PFSK-1 (cell line): ENCODE measurements at regions not wholly inside any gene's neighbourhood (a gene's known extent, or its start where the extent isn't known, plus 50 kb on each side); places are given as distances from the start of the nearest gene placed in this dataset.

Source experiments
- POLR2AphosphoS5 ChIP-seq: IDR thresholded peaks from 2 replicates; pipeline ENCODE4 v1.6.1; 2012; ENCODE audit warnings: low read depth, mild to moderate bottlenecking, control low read depth, low read length, moderate library complexity
- SIN3A ChIP-seq: IDR thresholded peaks from 2 replicates; pipeline ENCODE4 v1.6.1; 2012; ENCODE audit warnings: mild to moderate bottlenecking, low read length, moderate library complexity, borderline replicate concordance; ENCODE audit not compliant: insufficient read depth
- TF ChIP-seq, protein P1 (sequence below), 2 experiments: IDR thresholded peaks; 2 replicates each; pipeline versions ENCODE4 v1.6.1 to v1.8.0; 2011 to 2012; ENCODE audit warnings: low read depth in 2 of 2, low read length in 2 of 2, control low read depth in 1 of 2, inconsistent platforms in 1 of 2, mild to moderate bottlenecking in 1 of 2, moderate library complexity in 1 of 2; ENCODE audit not compliant: insufficient read depth in 1 of 2

DNA sequence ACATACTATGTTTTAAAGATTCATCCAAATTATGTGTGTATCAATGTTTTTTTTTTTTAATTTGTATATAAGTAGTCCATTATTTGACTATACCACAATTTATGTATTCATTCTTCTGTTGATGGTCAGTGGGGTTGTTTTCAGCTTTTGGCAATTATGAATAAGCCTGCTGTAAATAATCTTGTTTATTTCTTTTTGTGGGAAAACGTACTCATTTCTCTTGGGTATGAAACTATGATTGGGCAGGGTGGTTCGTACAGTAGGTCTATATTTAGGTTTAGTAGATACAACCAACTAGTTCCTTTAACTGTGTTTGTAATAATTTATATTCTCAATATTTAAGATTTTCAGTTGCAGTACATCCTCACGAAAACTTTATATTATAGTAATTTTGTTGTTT is 329.2 kb downstream of the LPIN1 start:
- TF ChIP-seq POLR2AphosphoS5 = no peak
- TF ChIP-seq, protein P1, sequence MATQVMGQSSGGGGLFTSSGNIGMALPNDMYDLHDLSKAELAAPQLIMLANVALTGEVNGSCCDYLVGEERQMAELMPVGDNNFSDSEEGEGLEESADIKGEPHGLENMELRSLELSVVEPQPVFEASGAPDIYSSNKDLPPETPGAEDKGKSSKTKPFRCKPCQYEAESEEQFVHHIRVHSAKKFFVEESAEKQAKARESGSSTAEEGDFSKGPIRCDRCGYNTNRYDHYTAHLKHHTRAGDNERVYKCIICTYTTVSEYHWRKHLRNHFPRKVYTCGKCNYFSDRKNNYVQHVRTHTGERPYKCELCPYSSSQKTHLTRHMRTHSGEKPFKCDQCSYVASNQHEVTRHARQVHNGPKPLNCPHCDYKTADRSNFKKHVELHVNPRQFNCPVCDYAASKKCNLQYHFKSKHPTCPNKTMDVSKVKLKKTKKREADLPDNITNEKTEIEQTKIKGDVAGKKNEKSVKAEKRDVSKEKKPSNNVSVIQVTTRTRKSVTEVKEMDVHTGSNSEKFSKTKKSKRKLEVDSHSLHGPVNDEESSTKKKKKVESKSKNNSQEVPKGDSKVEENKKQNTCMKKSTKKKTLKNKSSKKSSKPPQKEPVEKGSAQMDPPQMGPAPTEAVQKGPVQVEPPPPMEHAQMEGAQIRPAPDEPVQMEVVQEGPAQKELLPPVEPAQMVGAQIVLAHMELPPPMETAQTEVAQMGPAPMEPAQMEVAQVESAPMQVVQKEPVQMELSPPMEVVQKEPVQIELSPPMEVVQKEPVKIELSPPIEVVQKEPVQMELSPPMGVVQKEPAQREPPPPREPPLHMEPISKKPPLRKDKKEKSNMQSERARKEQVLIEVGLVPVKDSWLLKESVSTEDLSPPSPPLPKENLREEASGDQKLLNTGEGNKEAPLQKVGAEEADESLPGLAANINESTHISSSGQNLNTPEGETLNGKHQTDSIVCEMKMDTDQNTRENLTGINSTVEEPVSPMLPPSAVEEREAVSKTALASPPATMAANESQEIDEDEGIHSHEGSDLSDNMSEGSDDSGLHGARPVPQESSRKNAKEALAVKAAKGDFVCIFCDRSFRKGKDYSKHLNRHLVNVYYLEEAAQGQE (IDR thresholded peaks at IDR 0.05; ENCODE audit: insufficient read depth in 1 of 2, low read depth in 2 of 2, low read length in 2 of 2) = no peak
- TF ChIP-seq SIN3A = no peak
